NCI-H2227 (cell line): ENCODE measurements at regions not wholly inside any gene's neighbourhood (a gene's known extent, or its start where the extent isn't known, plus 50 kb on each side); places are given as distances from the start of the nearest gene placed in this dataset.

Source experiments
- DNase-seq: peaks from one replicate; lab custom pipeline; 2025; ENCODE audit not compliant: unreplicated experiment; lab: John Stamatoyannopoulos, UW

DNA sequence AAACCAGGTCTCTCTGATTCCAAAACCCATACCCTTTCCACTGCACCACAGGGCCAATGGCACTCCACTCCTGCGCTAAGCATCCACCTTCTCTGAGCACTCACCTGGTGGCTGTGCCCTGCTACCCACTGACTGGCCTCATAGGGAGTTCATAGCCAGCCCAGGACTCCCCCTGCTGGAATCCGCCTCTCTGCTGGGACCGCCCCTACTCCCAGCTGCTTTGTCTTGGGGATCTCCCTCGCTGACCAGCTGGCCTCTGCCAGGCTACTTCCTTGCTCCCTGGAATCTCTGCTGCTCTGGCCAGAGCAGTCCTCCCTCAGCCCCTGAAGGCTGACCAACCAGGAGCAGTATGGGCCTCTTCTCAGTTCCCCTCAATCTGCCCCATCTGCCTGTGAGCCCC, 129.7 kb downstream of the FAXC start:
- DNase-seq: no peak

DNA sequence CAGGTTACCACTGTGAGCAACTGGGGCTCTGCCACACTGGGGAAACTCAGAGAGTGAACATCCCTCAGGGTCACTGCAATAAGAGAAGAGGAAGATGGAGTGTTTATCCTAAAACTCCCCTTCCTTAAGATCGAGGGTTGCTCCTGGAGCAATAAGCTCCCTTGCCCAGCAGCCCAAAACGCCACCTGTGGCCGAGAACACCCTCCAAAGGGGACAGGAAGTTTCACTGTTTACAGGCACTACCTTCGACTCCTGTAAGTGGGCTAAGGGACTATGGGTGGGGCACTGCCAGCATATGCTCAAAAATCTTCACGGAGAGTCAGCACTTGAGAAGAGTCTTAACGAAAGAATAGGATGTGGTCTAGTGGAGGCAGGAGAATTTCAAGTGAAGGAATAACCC, 132.5 kb downstream of the FAXC start:
- no peak for DNase-seq

DNA sequence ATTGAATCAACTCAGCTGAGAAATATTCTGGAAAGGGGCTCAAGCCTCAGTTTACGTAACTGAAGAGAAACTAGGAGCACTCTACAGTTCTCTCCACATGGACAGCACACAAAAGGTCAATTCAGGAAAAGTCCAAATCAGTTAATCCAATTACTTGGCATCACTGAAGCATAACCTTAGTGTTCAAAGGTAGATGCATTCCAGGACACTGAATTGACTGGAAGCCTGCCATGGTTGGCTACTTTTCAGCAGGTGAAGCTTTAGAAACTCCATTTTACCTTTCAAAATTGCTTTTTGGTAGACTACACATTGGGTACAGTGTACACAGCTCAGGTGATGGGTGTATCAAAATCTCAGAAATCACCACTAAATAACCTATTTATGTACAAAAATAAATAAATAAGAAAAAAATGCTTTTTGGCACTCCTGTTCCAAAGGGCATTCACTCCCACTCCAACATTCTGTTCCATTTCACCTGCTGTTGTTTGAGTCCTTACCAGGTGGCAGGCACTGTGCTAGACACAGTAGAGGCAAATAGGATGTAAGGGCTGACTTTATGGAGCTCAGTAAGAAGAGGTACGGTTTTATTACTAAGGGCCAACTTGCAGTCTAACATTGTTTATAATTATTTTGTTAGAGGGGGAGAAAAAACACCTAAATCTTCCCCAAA, 153.4 kb downstream of the FAXC start:
- DNase-seq: no peak

DNA sequence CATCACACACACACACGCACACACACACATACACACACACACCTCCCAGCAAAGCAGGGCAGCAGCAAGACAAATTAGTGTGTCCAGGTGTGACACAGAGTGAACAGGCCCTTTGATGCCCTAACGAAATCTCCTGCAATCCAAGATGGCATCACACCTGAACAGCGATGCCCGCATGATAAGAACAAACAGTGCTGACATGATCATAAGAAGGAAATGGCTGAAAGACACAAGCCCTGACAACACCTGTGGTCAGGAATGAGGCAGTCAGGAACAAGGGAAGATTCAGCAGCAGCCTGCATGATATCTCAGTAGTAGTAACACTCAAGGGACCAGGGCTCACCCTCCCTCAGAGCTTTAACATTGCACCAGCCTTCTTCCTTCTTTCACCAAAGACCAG, 156.9 kb downstream of the FAXC start:
- DNase-seq: no peak

DNA sequence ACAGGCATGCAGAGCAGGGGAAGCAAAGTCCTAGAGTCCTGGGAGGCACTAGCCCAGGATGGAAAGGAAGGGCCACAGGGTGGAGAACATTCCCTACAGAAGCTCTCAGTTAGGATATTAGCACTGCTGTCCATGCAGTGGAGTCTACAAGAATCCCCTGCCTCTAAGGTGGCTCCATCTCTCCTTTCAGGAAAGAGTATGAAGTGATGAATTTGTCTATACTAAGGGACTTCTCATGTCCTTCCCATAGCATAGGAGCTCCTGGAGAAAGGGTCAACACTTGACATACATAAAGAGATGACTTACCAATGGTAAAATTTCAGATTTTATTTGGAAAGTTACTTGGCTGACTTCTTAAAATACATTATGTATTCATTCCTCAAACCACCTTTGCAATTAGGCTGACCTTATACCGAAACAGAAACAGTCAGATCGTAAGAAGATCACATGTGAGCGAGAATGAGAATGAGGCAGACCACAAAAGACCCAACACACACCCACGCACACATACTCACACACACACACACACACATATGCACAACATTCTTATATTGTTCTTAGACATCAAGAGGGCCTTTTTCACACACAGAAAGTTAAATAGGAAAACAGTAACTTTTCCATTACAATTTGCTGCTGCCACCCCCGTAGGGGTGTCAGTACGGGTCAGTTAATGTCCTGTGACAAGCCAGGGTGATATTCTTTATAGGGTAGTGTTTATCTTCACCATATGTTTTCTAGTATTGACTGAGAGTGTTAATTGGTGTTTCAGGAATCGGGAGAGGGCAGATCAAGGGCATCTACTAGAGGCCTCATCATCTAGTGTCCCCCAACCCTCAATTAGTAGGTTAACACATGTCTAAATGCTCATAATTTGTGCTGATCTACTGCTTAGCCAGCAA, 159.4 kb downstream of the FAXC start:
- DNase-seq: no peak

DNA sequence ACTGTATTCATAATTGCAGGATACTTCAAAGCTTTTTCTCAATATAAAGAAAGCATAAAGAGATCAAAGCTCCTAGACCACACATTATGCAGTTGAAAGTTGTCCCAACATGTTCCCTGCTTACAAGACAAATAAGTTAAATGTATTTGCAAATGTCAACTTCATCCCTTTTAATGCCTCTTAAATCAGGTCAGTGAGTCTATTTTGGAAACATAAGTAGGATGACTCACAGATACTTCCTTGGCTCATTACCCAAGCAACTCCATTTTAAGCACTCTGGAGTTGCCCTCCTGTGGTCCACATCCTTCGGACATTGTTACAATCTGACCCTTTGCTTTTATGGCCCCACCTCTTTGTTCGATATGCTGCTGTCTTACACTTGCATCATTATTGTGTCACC, 162.0 kb downstream of the FAXC start:
- DNase-seq: no peak

DNA sequence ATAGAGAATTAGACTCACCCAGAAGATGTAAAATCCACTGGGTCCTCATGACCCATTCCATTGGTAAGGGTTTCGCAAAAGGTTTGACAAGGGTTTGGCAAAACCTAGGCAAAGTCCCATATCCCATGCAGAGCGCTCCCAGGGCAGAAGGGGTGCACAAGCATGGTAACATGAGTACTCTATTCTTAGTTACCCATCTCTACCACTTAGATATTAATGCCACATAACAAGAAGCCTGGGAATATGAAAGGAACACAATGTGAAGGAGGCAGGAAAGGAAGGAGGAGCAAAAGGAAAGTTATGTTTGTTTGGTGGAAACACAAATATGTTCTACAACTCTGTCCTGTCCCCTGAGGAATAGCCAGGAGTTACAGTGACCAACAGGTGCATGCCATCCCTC, 163.1 kb downstream of the FAXC start:
- no peak for DNase-seq

DNA sequence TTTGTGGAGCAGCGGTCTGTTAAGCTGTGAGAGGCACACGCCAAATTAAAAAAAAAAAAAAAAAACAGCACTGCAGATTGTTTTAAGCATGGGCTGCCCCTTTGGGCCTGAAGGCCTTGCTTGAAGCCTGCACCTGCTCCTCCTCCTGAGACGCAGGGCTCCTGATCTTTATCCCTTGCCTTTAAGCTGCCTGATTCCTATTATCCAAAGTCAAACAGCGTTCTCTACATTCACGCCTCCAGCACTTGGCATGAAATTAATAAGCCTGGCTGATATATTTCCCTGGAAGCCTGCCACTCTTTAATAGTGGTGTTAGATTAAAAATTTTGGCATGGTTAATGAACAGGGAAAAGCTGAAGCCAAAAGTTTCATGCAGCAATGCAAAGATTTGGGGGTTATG, 163.9 kb downstream of the FAXC start:
- DNase-seq: peak; percentile 4

DNA sequence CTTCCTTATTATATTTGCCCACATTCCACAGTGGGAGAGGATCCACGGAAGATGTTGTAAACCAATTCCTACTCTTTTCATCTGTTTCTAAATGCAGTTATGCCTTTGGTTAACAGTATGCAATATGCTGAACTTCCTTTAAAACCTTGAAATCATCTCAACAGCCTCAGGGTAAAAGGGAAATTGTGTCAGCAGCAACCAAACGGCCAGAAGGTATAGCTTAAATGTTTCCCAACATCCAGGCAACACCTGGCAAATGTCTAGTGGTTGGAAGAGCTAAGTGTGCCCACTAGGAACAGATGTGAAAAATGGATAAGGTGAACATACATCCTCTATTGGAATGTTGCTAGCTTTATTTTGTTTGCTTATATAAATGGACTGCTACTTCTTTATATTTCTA, 164.8 kb downstream of the FAXC start:
- no peak for DNase-seq

DNA sequence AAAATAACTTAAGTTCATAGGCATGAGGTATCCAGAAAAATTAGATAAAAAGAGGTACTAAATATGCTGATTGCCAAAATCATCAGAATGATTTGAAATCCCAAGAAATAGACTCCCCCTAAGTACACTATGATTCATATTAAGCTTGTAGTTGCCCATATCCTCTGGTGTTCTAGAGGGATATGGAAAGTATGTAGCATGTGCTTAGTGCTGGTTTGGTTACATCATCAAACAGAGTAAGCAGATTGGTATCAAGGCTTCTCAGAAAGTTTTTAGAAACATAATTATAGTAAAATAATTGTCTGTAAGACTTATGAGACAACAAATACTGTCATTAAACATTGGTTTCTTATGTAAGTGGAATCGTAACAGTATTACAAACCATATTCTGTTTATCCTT, 166.4 kb downstream of the FAXC start:
- no peak for DNase-seq

DNA sequence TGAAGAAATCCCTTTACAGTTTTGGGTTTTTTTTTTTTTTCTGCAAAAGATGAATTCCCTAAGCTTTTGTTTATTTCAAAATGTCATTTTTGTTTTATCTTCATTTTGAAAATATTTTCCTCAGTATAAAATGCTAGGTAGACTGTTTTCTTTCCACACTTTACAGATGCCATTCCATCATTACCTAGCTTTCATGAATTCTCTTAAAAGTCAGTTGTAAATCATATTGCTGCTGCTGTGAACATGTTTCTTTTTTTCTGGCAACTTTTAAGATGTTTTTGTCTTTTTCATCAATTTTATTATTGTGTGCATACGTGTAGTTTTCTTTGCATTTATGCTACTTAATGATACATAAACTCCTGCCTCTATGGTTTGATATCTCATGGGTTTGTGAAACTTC, 168.3 kb downstream of the FAXC start:
- DNase-seq: no peak

DNA sequence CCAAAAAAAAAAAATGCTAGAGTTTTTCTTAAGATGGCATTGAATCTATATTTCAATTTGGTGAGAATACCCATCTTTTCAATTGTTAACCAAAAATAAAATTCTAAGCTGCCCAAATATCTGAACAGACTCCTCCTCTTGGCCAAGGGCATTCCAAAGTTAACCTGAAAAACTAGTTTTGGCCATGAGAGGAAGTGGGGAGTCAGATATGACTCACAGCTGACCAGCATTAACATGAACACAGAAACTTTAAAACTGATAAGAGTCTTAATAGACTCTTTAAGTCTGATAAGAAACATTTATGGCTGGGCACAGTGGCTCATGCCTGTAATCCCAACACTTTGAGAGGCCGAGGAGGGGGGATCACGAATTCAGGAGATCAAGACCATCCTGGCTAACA, 171.3 kb downstream of the FAXC start:
- no peak for DNase-seq

DNA sequence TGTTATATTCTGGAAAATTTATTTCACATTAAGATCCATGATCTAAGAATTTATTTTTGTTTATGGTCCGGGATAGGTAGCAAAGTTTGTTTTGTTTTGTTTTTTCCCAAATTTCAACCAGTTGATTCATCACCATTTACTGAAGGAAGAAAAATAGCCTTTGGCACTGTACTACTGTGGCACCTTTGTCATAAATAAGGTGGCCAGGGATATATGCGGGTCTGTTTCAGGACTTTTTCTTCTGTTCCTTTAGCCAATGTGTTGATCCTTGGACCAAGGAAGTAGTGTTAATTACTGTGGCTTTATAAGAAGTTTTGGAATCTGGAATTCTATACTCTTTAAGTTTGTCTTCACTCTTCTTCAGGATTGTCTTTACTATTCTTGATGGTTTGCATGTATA, 171.7 kb downstream of the FAXC start:
- DNase-seq: no peak

DNA sequence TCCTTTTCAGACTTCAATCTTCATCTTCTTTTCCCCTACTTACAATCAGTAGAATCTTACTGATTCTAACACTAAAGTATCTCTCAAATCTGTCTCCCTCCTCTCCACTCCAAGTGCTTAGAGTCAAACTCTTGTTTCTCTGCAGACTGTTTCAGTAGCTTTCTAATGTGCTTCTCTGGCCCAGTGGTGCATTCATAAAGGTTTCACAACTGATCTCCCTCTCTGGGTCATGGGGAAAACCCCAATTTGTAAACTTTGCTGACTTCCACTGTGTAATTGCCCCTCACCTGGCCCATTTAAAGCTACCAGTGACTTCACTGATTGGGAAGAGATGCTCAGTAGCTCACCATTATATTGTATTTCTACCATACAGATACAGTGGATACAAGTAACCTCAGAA, 183.6 kb downstream of the FAXC start:
- no peak for DNase-seq

DNA sequence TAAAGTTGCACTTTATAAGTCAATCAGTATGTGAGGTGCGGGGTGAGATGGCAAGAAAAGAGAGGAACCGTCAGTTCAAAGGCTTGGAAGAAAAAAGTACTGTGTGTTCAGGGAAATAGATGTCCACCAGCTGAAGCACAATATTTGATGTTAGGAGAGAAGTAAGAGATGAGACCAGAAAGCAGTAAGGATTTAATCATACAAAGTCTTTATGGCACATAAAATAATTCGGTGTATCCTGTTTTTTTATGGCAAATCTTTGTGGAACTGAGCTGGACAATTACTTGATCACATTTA, 197.2 kb downstream of the FAXC start:
- DNase-seq: no peak

DNA sequence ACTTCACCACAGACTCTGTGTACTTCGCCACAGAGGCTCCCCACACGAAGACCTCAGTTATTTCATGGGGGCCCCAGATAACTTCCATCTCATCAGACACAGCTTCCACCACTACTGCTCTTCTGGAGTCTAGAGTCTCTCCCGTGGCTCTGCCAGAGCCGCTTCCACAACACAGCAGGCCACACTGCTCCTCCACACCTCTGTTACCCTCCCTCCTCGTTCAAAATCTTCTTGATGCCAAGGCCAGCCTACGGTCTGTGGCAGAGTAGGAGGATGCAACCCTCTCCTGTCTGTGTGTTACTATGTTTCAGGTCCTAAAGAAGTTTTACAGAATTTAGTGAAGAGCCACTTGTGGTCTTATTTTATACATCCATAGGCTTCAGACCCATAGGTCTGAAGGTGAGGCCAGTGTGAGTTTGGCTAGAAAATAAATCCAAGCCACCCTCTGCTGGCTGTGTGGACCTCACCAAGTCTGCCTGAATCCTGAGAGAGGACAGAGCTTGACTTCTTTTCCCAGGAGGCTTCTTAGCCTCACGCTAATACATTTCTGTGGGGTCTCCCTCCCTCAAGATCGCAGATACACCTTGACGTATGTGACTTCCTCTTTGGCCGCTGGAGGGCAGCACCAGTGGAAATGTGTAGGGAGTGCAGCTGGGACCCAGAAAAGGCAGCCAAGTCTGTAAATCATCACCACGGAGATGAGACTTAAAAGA, 197.7 kb downstream of the FAXC start:
- peak; percentile 13 for DNase-seq

DNA sequence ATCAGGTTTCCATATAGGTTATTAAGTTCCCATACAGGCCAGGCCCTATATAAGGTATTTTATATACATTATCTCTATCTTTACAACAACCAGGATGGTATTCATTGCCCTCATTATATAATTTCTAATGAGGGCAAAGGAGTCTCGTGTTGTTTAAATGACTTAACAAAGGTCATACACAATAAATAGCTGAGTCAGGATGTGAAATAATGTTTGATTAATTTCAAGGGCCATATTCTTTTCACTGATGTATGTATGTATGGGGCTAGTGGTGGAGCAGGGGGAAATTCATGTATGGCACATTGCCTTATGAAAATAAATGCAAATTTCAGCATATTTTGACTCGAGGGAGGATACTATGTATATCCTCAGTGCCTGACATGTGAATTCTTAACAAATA, 200.7 kb downstream of the FAXC start:
- no peak for DNase-seq

DNA sequence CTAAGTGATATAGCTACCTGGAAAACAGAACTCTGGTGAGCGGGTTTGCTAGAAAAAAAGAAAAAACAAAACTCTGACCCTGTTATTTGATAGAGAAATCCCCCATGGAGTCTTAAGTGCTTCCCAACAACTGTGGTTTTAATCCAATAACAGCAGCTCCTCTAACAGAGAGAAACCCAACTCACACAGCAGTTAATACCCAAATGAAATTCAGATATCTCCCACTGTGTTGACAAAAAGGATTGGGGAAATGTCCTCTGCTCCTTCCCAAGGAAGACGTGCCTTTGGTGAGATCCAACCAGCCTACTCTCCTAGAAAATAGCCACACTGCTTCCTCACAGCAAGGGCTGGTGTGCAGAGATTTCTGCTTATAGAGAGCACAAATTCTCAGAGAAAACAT, 200.4 kb upstream of the FBXL4 start:
- DNase-seq: no peak

DNA sequence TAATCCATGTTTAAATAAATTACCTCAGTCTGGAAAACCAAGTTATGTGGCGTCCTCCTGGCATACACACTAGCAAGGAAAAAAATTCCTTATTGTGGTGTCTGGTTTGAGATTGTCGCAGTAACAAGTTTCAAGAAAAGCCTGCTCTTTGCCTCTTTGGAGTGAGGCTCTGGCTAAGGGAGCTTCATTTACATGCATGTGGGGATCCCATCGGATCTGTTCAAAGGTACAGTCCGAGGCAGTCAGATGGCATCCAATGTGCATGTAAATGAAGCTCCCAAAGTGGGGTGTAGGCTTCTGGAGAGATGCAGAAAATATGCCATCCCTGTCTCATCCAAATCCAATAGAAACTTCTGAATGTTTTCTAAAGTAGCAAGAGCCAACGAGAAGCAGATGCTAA, 199.5 kb upstream of the FBXL4 start:
- DNase-seq: no peak

DNA sequence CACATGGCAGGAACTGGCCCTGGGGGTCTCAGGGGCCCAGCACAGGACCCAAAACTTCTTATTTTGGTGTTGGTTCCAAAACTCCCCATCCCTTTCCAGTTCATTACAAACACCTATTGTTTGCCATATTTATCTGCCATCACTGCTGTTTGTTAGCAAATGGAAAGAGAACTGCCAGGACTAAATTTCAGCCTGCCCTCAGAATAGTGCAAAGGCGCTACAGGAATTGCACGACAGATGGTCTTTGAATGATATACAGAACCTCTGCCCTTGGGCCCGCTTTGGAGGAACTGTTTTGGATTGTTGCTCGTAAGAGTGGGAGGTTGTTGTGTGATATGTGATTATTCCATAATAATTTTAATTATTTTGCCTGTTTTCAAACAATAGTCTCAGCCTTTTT, 199.0 kb upstream of the FBXL4 start:
- DNase-seq: peak; percentile 18

DNA sequence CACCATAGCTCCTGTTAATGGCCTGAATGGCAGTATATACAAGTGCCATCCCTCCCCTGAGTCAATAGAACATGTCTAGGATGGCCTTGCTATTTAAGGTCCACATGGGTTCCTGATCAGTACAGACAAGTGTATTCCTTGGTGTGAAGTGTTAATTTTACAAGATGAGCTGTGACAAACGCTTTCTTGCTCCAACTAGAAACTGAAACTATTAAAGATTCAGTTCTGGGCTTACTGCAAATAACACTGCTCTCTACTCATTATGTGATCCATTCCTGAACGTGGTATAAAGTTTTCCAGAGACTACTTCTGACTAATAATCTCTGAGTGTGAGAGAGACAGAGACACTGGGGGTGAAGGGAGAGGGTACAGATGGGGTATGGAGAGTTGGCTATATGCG, 198.0 kb upstream of the FBXL4 start:
- DNase-seq: no peak

DNA sequence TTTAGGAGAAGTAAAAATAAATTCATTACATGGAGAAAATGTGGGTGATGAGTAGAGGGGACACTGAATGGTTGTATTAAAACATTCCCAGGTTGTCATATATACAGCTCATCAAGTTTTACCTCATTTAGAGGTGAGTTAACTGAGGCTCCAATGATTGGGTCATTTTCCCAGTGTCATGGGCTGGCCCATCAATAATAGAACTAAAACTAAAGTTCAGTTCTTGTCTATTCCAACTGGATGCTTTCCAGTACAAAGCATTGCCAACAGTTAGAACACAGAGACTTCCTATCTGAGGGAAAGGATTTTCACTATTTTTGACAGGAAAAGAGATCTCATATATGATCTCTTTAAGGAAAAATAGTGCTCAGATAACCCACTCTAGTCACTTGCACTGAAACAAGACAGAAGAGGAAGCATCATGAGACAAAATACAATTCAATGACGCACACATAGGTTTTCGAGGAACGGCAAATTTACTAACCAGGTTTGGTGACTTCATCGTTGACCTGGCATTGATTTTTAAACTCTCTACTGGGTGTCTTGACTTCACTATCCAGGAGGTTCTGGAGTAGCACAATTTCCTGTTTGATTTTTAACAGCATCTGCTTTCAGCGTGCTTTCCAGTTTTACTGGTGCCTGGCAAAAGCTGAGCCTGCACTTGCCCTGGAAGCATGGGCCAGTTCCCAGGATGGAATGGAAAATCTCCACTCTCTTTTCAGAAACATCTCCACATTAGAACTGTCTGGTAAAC, 195.5 kb upstream of the FBXL4 start:
- no peak for DNase-seq
